ENCODE measurements at regions not wholly inside any gene's neighbourhood (a gene's known extent, or its start where the extent isn't known, plus 50 kb on each side); places are given as distances from the start of the nearest gene placed in this dataset.

DNA sequence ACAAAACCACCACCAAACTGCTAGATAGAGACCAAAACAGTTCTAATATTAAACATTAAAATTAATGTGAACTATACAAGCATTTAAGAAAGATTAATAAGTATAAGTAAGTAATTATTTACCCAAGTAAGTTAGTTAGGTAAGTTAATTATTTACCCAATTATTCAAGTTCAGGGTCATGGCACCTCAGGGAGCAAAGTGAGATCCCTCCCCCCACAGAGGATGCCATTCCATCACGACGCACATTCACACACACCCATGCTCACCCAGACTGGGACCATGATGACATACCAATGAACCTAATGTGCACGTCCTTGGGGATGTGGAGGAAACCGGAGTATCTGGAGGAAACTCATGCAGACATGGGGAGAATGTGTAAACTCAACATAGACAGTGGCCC is 229.1 kb downstream of the NR2F2 start (continued):
- TF ChIP-seq, protein P1, sequence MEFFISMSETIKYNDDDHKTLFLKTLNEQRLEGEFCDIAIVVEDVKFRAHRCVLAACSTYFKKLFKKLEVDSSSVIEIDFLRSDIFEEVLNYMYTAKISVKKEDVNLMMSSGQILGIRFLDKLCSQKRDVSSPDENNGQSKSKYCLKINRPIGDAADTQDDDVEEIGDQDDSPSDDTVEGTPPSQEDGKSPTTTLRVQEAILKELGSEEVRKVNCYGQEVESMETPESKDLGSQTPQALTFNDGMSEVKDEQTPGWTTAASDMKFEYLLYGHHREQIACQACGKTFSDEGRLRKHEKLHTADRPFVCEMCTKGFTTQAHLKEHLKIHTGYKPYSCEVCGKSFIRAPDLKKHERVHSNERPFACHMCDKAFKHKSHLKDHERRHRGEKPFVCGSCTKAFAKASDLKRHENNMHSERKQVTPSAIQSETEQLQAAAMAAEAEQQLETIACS (CRISPR knock-in tag; IDR thresholded peaks at IDR 0.05), result no peak
- TF ChIP-seq IRX3 (CRISPR knock-in tag; IDR thresholded peaks at IDR 0.05; ENCODE audit: borderline replicate concordance, low read depth), result no peak

DNA sequence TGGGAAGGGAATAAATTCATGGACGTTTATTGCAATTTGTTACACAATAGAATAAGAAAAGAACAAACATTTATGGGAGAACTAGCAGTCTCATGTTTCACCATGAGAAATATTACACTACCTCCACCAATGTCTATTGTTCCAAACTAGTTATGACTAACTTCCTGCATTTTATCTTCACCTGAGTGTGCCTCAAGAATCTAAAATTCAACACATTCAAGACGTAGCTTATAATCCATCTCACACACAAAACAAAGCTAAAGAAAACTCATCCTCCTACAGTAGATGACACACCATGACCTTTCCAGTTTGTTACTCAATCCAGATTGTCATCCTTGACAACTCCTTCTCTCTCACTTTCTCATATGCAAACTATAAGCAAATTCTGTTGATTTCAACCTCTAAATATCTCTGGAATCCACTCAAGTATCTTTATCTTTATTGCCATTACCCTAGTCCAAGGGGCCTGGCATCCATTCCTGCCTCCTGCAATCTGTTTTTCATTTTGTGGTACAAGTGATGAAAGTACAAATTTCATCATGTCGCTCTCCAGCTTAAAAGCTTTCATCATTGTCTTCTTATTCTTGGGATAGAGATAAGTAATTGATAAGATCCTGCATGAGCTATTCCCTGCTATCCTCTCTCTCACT is 229.9 kb downstream of the NR2F2 start:
- CTCF ChIA-PET (ENCODE audit: low intra/inter-chr PET ratio, low total read pairs), result no interaction called here
- TF ChIP-seq ZMYM2 (CRISPR knock-in tag; IDR thresholded peaks at IDR 0.05), result no peak
- TF ChIP-seq SALL1 (CRISPR knock-in tag; IDR thresholded peaks at IDR 0.05), result no peak
- TF ChIP-seq, protein P2, sequence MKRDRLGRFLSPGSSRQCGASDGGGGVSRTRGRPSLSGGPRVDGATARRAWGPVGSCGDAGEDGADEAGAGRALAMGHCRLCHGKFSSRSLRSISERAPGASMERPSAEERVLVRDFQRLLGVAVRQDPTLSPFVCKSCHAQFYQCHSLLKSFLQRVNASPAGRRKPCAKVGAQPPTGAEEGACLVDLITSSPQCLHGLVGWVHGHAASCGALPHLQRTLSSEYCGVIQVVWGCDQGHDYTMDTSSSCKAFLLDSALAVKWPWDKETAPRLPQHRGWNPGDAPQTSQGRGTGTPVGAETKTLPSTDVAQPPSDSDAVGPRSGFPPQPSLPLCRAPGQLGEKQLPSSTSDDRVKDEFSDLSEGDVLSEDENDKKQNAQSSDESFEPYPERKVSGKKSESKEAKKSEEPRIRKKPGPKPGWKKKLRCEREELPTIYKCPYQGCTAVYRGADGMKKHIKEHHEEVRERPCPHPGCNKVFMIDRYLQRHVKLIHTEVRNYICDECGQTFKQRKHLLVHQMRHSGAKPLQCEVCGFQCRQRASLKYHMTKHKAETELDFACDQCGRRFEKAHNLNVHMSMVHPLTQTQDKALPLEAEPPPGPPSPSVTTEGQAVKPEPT (CRISPR knock-in tag; IDR thresholded peaks at IDR 0.05; ENCODE audit: low read depth), result no peak
- TF ChIP-seq ZNF879 (CRISPR knock-in tag; IDR thresholded peaks at IDR 0.05), result no peak
- no peak for TF ChIP-seq ZNF235 (CRISPR knock-in tag; IDR thresholded peaks at IDR 0.05; ENCODE audit: borderline replicate concordance)
- TF ChIP-seq MXI1 (IDR thresholded peaks at IDR 0.05; ENCODE audit: borderline replicate concordance, low read depth, low read length), result no peak
- no peak for TF ChIP-seq MBNL3 (CRISPR knock-in tag; conservative IDR thresholded peaks at IDR 0.05)
- TF ChIP-seq, protein P3, sequence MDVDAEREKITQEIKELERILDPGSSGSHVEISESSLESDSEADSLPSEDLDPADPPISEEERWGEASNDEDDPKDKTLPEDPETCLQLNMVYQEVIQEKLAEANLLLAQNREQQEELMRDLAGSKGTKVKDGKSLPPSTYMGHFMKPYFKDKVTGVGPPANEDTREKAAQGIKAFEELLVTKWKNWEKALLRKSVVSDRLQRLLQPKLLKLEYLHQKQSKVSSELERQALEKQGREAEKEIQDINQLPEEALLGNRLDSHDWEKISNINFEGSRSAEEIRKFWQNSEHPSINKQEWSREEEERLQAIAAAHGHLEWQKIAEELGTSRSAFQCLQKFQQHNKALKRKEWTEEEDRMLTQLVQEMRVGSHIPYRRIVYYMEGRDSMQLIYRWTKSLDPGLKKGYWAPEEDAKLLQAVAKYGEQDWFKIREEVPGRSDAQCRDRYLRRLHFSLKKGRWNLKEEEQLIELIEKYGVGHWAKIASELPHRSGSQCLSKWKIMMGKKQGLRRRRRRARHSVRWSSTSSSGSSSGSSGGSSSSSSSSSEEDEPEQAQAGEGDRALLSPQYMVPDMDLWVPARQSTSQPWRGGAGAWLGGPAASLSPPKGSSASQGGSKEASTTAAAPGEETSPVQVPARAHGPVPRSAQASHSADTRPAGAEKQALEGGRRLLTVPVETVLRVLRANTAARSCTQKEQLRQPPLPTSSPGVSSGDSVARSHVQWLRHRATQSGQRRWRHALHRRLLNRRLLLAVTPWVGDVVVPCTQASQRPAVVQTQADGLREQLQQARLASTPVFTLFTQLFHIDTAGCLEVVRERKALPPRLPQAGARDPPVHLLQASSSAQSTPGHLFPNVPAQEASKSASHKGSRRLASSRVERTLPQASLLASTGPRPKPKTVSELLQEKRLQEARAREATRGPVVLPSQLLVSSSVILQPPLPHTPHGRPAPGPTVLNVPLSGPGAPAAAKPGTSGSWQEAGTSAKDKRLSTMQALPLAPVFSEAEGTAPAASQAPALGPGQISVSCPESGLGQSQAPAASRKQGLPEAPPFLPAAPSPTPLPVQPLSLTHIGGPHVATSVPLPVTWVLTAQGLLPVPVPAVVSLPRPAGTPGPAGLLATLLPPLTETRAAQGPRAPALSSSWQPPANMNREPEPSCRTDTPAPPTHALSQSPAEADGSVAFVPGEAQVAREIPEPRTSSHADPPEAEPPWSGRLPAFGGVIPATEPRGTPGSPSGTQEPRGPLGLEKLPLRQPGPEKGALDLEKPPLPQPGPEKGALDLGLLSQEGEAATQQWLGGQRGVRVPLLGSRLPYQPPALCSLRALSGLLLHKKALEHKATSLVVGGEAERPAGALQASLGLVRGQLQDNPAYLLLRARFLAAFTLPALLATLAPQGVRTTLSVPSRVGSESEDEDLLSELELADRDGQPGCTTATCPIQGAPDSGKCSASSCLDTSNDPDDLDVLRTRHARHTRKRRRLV (CRISPR knock-in tag; IDR thresholded peaks at IDR 0.05), result no peak
- TF ChIP-seq PHF8 (CRISPR knock-in tag; IDR thresholded peaks at IDR 0.05), result no peak
- TF ChIP-seq SP5 (CRISPR knock-in tag; IDR thresholded peaks at IDR 0.05; ENCODE audit: borderline replicate concordance, low read depth), result no peak
- TF ChIP-seq ZNF335 (CRISPR knock-in tag; IDR thresholded peaks at IDR 0.05), result no peak
- TF ChIP-seq ZNF253 (CRISPR knock-in tag; IDR thresholded peaks at IDR 0.05; ENCODE audit: borderline replicate concordance), result no peak

More for the DNA sequence above, 229.9 kb downstream of the NR2F2 start:
- no peak overlapping the region for H2AFZ ChIP-seq (ENCODE audit: low read length)
- H3K9me3 ChIP-seq (ENCODE audit: low read length), result no peaks in the 10 kb centered on the region
- in situ Hi-C loops (cut with HindIII; ENCODE audit: extremely low pct_ligation_motif_present, low pct_unique_long_range_greater_than_20kb), result no loop called here
- no peaks in the 10 kb centered on the region for H3K36me3 ChIP-seq (replicated peaks in 1 of 2; ENCODE audit: control insufficient read depth in 1 of 2, insufficient read depth in 2 of 2, low read length in 2 of 2)
- H3K9ac ChIP-seq (ENCODE audit: insufficient read depth, low read depth, low read length), result no peak overlapping the region
- H4K20me1 ChIP-seq (ENCODE audit: insufficient read depth, low read length), result no peaks in the 10 kb centered on the region
- WGBS (ENCODE audit: low lambda C conversion rate), result 17% methylated on average over 3 of the region's 3 CpGs
- DNase-seq (ENCODE audit: low spot score) (no peak), ATAC-seq (no peak), FAIRE-seq (no peak)
- POLR2A ChIA-PET, result no interaction called here
- H3K27me3 ChIP-seq (ENCODE audit: control insufficient read depth in 1 of 2, insufficient read depth in 2 of 2, low read length in 2 of 2), result no peaks in the 10 kb centered on the region
- intact Hi-C loops (cut with micrococcal nuclease; ENCODE audit: unreplicated experiment), result no loop called here
- BruUV-seq (replicated peaks), result no TSS peak
- peaks cover 6% of the 10 kb centered on the region; the same call in 1 of the 2 replicates for H3K4me1 ChIP-seq (ENCODE audit: insufficient read depth, low read length)
- no peak overlapping the region for H3K4me3 ChIP-seq (replicated peaks in 1 of 3; ENCODE audit: insufficient read depth in 1 of 3, low read depth in 2 of 3, low read length in 3 of 3)
- H3K4me2 ChIP-seq (ENCODE audit: low read depth, low read length), result no peak overlapping the region
- H3K79me2 ChIP-seq (ENCODE audit: insufficient read depth, low read length), result no peaks in the 10 kb centered on the region
- H3K27ac ChIP-seq (ENCODE audit: extremely low read length, insufficient read depth, low read length), result no peak overlapping the region

Measured in HepG2 (cell line).